Activated T-cell treated with anti-CD3 and anti-CD28 coated beads, Interleukin-2, amount 50 U/mL, for 24 hours (primary cell): ENCODE measurements at regions not wholly inside any gene's neighbourhood (a gene's known extent, or its start where the extent isn't known, plus 50 kb on each side); places are given as distances from the start of the nearest gene placed in this dataset.
"Not testable (repeated sequence)": the region's sequence is repeated elsewhere in the genome, so short reads cannot be mapped to it uniquely, and the experiment has no call there.

Experiments used
- DNase-seq: peaks from one replicate; pipeline ENCODE4 v3.0.0-alpha.2; 2020
- H3K27ac Mint-ChIP-seq: 2 replicates; pipeline ENCODE4 v1.8.0; 2020; ENCODE audit warnings: mild to moderate bottlenecking, mixed read lengths
- H3K27me3 Mint-ChIP-seq: 2 replicates; pipeline ENCODE4 v1.8.0; 2020; ENCODE audit warnings: mixed read lengths
- H3K36me3 Mint-ChIP-seq: 2 replicates; pipeline ENCODE4 v1.8.0; 2020; ENCODE audit warnings: low read depth, mixed read lengths
- H3K4me1 Mint-ChIP-seq: 2 replicates; pipeline ENCODE4 v1.8.0; 2020; ENCODE audit warnings: low read depth, mixed read lengths
- H3K4me3 Mint-ChIP-seq: 2 replicates; pipeline ENCODE4 v1.8.0; 2020; ENCODE audit warnings: mild to moderate bottlenecking, moderate library complexity, mixed read lengths
- H3K9me3 Mint-ChIP-seq: 2 replicates; pipeline ENCODE4 v1.8.0; 2020; ENCODE audit warnings: mixed read lengths

- Mint-ChIP-seq H3K27me3 (peaks cover 22% of the 10 kb centered on the region), H3K27ac (no peak overlapping the region), H3K36me3 (no peaks in the 10 kb centered on the region), H3K4me1 (no peaks in the 10 kb centered on the region), H3K9me3 (no peaks in the 10 kb centered on the region), H3K4me3 (no peak overlapping the region)
- no peak for DNase-seq
Measured at GRCh38 chr5:57002959-57003485, 51.1 kb upstream of the MIER3 start.

- H3K27ac Mint-ChIP-seq, H3K4me1 Mint-ChIP-seq, DNase-seq, H3K9me3 Mint-ChIP-seq, H3K36me3 Mint-ChIP-seq, H3K4me3 Mint-ChIP-seq: not testable (repeated sequence)
- H3K27me3 Mint-ChIP-seq, result peaks cover 22% of the 10 kb centered on the region
Measured at GRCh38 chr5:57003566-57003965, 51.6 kb upstream of the MIER3 start.

- Mint-ChIP-seq H3K36me3 (no peaks in the 10 kb centered on the region), H3K9me3 (no peaks in the 10 kb centered on the region), H3K4me3 (no peak overlapping the region), H3K27me3 (peaks cover 22% of the 10 kb centered on the region), H3K27ac (no peak overlapping the region), H3K4me1 (no peaks in the 10 kb centered on the region)
- DNase-seq, result no peak
Measured at GRCh38 chr5:57004800-57005199, 52.9 kb upstream of the MIER3 start.

GRCh38 chr5:57007344-57007743 lies 55.4 kb upstream of the MIER3 start:
- Mint-ChIP-seq H3K4me1 (no peaks in the 10 kb centered on the region), H3K9me3 (no peaks in the 10 kb centered on the region), H3K27me3 (peaks cover 8% of the 10 kb centered on the region), H3K36me3 (no peaks in the 10 kb centered on the region), H3K27ac (no peak overlapping the region), H3K4me3 (no peak overlapping the region)
- DNase-seq, result no peak

- no peak for DNase-seq
- Mint-ChIP-seq H3K36me3 (no peaks in the 10 kb centered on the region), H3K27me3 (peaks cover 5% of the 10 kb centered on the region)
Measured at GRCh38 chr5:57009811-57010210, 57.9 kb upstream of the MIER3 start.

GRCh38 chr5:57010786-57011185 lies 58.9 kb upstream of the MIER3 start:
- no peak overlapping the region for H3K27ac Mint-ChIP-seq
- no peak for DNase-seq
- no peaks in the 10 kb centered on the region for H3K36me3 Mint-ChIP-seq
- peaks cover 5% of the 10 kb centered on the region for H3K27me3 Mint-ChIP-seq
- H3K4me3 Mint-ChIP-seq, result no peak overlapping the region
- H3K9me3 Mint-ChIP-seq, result no peaks in the 10 kb centered on the region
- H3K4me1 Mint-ChIP-seq, result no peaks in the 10 kb centered on the region

More at GRCh38 chr5:57009811-57010210, 57.9 kb upstream of the MIER3 start:
- H3K27ac Mint-ChIP-seq, result no peak overlapping the region
- no peaks in the 10 kb centered on the region for H3K9me3 Mint-ChIP-seq
- no peak overlapping the region for H3K4me3 Mint-ChIP-seq
- no peaks in the 10 kb centered on the region for H3K4me1 Mint-ChIP-seq

GRCh38 chr5:57012511-57012910 lies 60.6 kb upstream of the MIER3 start:
- no peaks in the 10 kb centered on the region for H3K4me1 Mint-ChIP-seq
- no peak for DNase-seq
- no peak overlapping the region for H3K4me3 Mint-ChIP-seq
- no peak overlapping the region for H3K27ac Mint-ChIP-seq
- H3K27me3 Mint-ChIP-seq, result peaks cover 5% of the 10 kb centered on the region
- no peaks in the 10 kb centered on the region for H3K9me3 Mint-ChIP-seq
- H3K36me3 Mint-ChIP-seq, result no peaks in the 10 kb centered on the region

GRCh38 chr5:57025961-57026360 lies 74.0 kb upstream of the MIER3 start:
- H3K9me3 Mint-ChIP-seq, result no peaks in the 10 kb centered on the region
- H3K27me3 Mint-ChIP-seq, result no peaks in the 10 kb centered on the region
- no peak overlapping the region for H3K4me3 Mint-ChIP-seq
- no peaks in the 10 kb centered on the region for H3K36me3 Mint-ChIP-seq
- peaks cover 8% of the 10 kb centered on the region for H3K4me1 Mint-ChIP-seq
- no peak for DNase-seq
- H3K27ac Mint-ChIP-seq, result no peak overlapping the region

GRCh38 chr5:57028161-57028560 lies 76.2 kb upstream of the MIER3 start:
- Mint-ChIP-seq H3K4me1 (peaks cover 11% of the 10 kb centered on the region), H3K4me3 (no peak overlapping the region), H3K36me3 (no peaks in the 10 kb centered on the region), H3K9me3 (no peaks in the 10 kb centered on the region), H3K27ac (no peak overlapping the region), H3K27me3 (no peaks in the 10 kb centered on the region)
- DNase-seq, result no peak

GRCh38 chr5:57032151-57032551 lies 80.2 kb upstream of the MIER3 start:
- DNase-seq, result no peak
- H3K36me3 Mint-ChIP-seq, result no peaks in the 10 kb centered on the region
- H3K9me3 Mint-ChIP-seq, result no peaks in the 10 kb centered on the region
- H3K4me1 Mint-ChIP-seq, result peaks cover 11% of the 10 kb centered on the region
- no peaks in the 10 kb centered on the region for H3K27me3 Mint-ChIP-seq
- H3K4me3 Mint-ChIP-seq, result no peak overlapping the region
- no peak overlapping the region for H3K27ac Mint-ChIP-seq

GRCh38 chr5:57033103-57033502 lies 81.2 kb upstream of the MIER3 start:
- Mint-ChIP-seq H3K36me3 (no peaks in the 10 kb centered on the region), H3K27ac (no peak overlapping the region), H3K27me3 (no peaks in the 10 kb centered on the region), H3K4me1 (peaks cover 11% of the 10 kb centered on the region), H3K9me3 (no peaks in the 10 kb centered on the region), H3K4me3 (no peak overlapping the region)
- no peak for DNase-seq

- Mint-ChIP-seq H3K27ac (no peak overlapping the region), H3K27me3 (no peaks in the 10 kb centered on the region), H3K4me1 (peaks cover 11% of the 10 kb centered on the region), H3K9me3 (no peaks in the 10 kb centered on the region), H3K36me3 (no peaks in the 10 kb centered on the region), H3K4me3 (no peak overlapping the region)
- DNase-seq, result no peak
Measured at GRCh38 chr5:57033503-57033902, 81.6 kb upstream of the MIER3 start.

GRCh38 chr5:57034201-57034916 lies 82.4 kb upstream of the MIER3 start:
- no peaks in the 10 kb centered on the region for H3K36me3 Mint-ChIP-seq
- peaks cover 11% of the 10 kb centered on the region for H3K4me1 Mint-ChIP-seq
- H3K27ac Mint-ChIP-seq, result no peak overlapping the region
- no peaks in the 10 kb centered on the region for H3K9me3 Mint-ChIP-seq
- no peak overlapping the region for H3K4me3 Mint-ChIP-seq
- no peaks in the 10 kb centered on the region for H3K27me3 Mint-ChIP-seq
- no peak for DNase-seq

- DNase-seq, result no peak
- Mint-ChIP-seq H3K27me3 (no peaks in the 10 kb centered on the region), H3K36me3 (no peaks in the 10 kb centered on the region), H3K4me3 (no peak overlapping the region), H3K4me1 (peaks cover 3% of the 10 kb centered on the region), H3K9me3 (no peaks in the 10 kb centered on the region), H3K27ac (no peak overlapping the region)
Measured at GRCh38 chr5:57035955-57036354, 84.0 kb upstream of the MIER3 start.

- no peak for DNase-seq
- Mint-ChIP-seq H3K4me1 (no peaks in the 10 kb centered on the region), H3K27ac (no peak overlapping the region), H3K36me3 (no peaks in the 10 kb centered on the region), H3K9me3 (no peaks in the 10 kb centered on the region), H3K27me3 (no peaks in the 10 kb centered on the region), H3K4me3 (no peak overlapping the region)
Measured at GRCh38 chr5:57036761-57037160, 84.8 kb upstream of the MIER3 start.

- Mint-ChIP-seq H3K27ac (no peak overlapping the region), H3K36me3 (no peaks in the 10 kb centered on the region), H3K4me1 (no peaks in the 10 kb centered on the region), H3K9me3 (no peaks in the 10 kb centered on the region), H3K27me3 (no peaks in the 10 kb centered on the region), H3K4me3 (no peak overlapping the region)
- no peak for DNase-seq
Measured at GRCh38 chr5:57037355-57037754, 85.4 kb upstream of the MIER3 start.
